ENCODE measurements at regions not wholly inside any gene's neighbourhood (a gene's known extent, or its start where the extent isn't known, plus 50 kb on each side); places are given as distances from the start of the nearest gene placed in this dataset.

GRCh38 chr11:70829134-70829885, 423.1 kb downstream of the SHANK2 start:
- DNase-seq, result no peak
- no peak for ATAC-seq (ENCODE audit: low read depth)
- H3K27me3 Mint-ChIP-seq, result peaks cover 17% of the 10 kb centered on the region
- H3K27ac Mint-ChIP-seq, result no peak overlapping the region
- CTCF ChIA-PET, result no interaction called here
- no peaks in the 10 kb centered on the region for H3K9me3 Mint-ChIP-seq
- no peak overlapping the region for H3K4me3 Mint-ChIP-seq
- intact Hi-C loops (cut with micrococcal nuclease), result no loop called here
- no peaks in the 10 kb centered on the region for H3K36me3 Mint-ChIP-seq (ENCODE audit: low read depth)
- TF ChIP-seq CTCF (IDR thresholded peaks at IDR 0.05), result no peak
- POLR2A ChIA-PET, result no interaction called here
- no peaks in the 10 kb centered on the region for H3K4me1 Mint-ChIP-seq

- TF ChIP-seq CTCF (IDR thresholded peaks at IDR 0.05), result no peak
- ATAC-seq (ENCODE audit: low read depth), result no peak
- ChIA-PET CTCF (no interaction called here), POLR2A (no interaction called here)
- DNase-seq, result no peak
- no peaks in the 10 kb centered on the region for H3K4me1 Mint-ChIP-seq
- intact Hi-C loops (cut with micrococcal nuclease), result no loop called here
- H3K9me3 Mint-ChIP-seq, result no peaks in the 10 kb centered on the region
- no peak overlapping the region for H3K4me3 Mint-ChIP-seq
- no peaks in the 10 kb centered on the region for H3K36me3 Mint-ChIP-seq (ENCODE audit: low read depth)
- no peak overlapping the region for H3K27ac Mint-ChIP-seq
- peaks cover 16% of the 10 kb centered on the region for H3K27me3 Mint-ChIP-seq
Observed at GRCh38 chr11:70829886-70830272, 422.5 kb downstream of the SHANK2 start.

- TF ChIP-seq CTCF (IDR thresholded peaks at IDR 0.05), result no peak
- no peak for DNase-seq
Observed at GRCh38 chr11:70833011-70833410, 419.4 kb downstream of the SHANK2 start.

GRCh38 chr11:70833554-70833953, 418.8 kb downstream of the SHANK2 start:
- no peak for TF ChIP-seq CTCF (IDR thresholded peaks at IDR 0.05)
- H3K27me3 Mint-ChIP-seq, result no peaks in the 10 kb centered on the region
- no peak overlapping the region for H3K4me3 Mint-ChIP-seq
- DNase-seq (no peak), ATAC-seq (ENCODE audit: low read depth) (no peak)
- intact Hi-C loops (cut with micrococcal nuclease), result no loop called here
- peaks cover 4% of the 10 kb centered on the region for H3K9me3 Mint-ChIP-seq
- CTCF ChIA-PET, result no interaction called here
- no peaks in the 10 kb centered on the region for H3K4me1 Mint-ChIP-seq
- POLR2A ChIA-PET, result no interaction called here
- H3K27ac Mint-ChIP-seq, result no peak overlapping the region
- H3K36me3 Mint-ChIP-seq (ENCODE audit: low read depth), result no peaks in the 10 kb centered on the region

More at GRCh38 chr11:70833011-70833410, 419.4 kb downstream of the SHANK2 start:
- intact Hi-C loops (cut with micrococcal nuclease), result no loop called here
- H3K9me3 Mint-ChIP-seq, result peaks cover 4% of the 10 kb centered on the region
- H3K4me3 Mint-ChIP-seq, result no peak overlapping the region
- ChIA-PET CTCF (no interaction called here), POLR2A (interaction anchor here (0.7 kb wide), 1 partner anchor 416 kb away, joined by 4 read pairs; no protein-coding TSS in a partner anchor)
- no peaks in the 10 kb centered on the region for H3K36me3 Mint-ChIP-seq (ENCODE audit: low read depth)
- ATAC-seq (ENCODE audit: low read depth), result no peak
- no peak overlapping the region for H3K27ac Mint-ChIP-seq
- peaks cover 1% of the 10 kb centered on the region for H3K27me3 Mint-ChIP-seq
- no peaks in the 10 kb centered on the region for H3K4me1 Mint-ChIP-seq

- TF ChIP-seq CTCF (IDR thresholded peaks at IDR 0.05), result no peak
- no peaks in the 10 kb centered on the region for H3K27me3 Mint-ChIP-seq
- intact Hi-C loops (cut with micrococcal nuclease), result no loop called here
- POLR2A ChIA-PET, result no interaction called here
- no peak for DNase-seq
- H3K4me3 Mint-ChIP-seq, result no peak overlapping the region
- H3K27ac Mint-ChIP-seq, result no peak overlapping the region
- peaks cover 4% of the 10 kb centered on the region for H3K9me3 Mint-ChIP-seq
- no peaks in the 10 kb centered on the region for H3K36me3 Mint-ChIP-seq (ENCODE audit: low read depth)
- no peak for ATAC-seq (ENCODE audit: low read depth)
- H3K4me1 Mint-ChIP-seq, result no peaks in the 10 kb centered on the region
- CTCF ChIA-PET, result no interaction called here
Observed at GRCh38 chr11:70834277-70834940, 418.0 kb downstream of the SHANK2 start.
